Astrocyte of the spinal cord (primary cell): ENCODE measurements at regions not wholly inside any gene's neighbourhood (a gene's known extent, or its start where the extent isn't known, plus 50 kb on each side); places are given as distances from the start of the nearest gene placed in this dataset.

Source experiments
- DNase-seq: peaks from one replicate; pipeline ENCODE4 v3.0.0; 2011; ENCODE audit warnings: low read depth, low spot score
- H3K4me3 ChIP-seq: 2 replicates; pipeline ENCODE4 v1.5.1; 2011; ENCODE audit warnings: low read depth, mild to moderate bottlenecking, low read length, moderate library complexity
- CTCF ChIP-seq: IDR thresholded peaks from 2 replicates; pipeline ENCODE4 v1.5.1; 2012; ENCODE audit warnings: low read depth, mild to moderate bottlenecking, low read length, inconsistent platforms
- in situ Hi-C: cut with HindIII; loops from 2 replicates; pipeline ENCODE4 v1.10.0; 2017; ENCODE audit warnings: low sequenced_read_pairs

- no peak for TF ChIP-seq CTCF
- in situ Hi-C loops: no loop called here
- no peak overlapping the region for H3K4me3 ChIP-seq
- no peak for DNase-seq
Observed at GRCh38 chr16:50946098-50946497, 204.2 kb downstream of the CYLD start.

- DNase-seq: no peak
- no peak overlapping the region for H3K4me3 ChIP-seq
- in situ Hi-C loops: no loop called here
- no peak for TF ChIP-seq CTCF
Observed at GRCh38 chr16:50945171-50945570, 203.3 kb downstream of the CYLD start.

GRCh38 chr16:50944436-50944835 lies 202.6 kb downstream of the CYLD start:
- in situ Hi-C loops: no loop called here
- no peak for DNase-seq
- H3K4me3 ChIP-seq: no peak overlapping the region
- TF ChIP-seq CTCF: no peak

GRCh38 chr16:50944033-50944432 lies 202.1 kb downstream of the CYLD start:
- H3K4me3 ChIP-seq: no peak overlapping the region
- TF ChIP-seq CTCF: no peak
- DNase-seq: no peak
- in situ Hi-C loops: no loop called here

- in situ Hi-C loops: no loop called here
- DNase-seq: no peak
- TF ChIP-seq CTCF: no peak
- no peak overlapping the region for H3K4me3 ChIP-seq
Observed at GRCh38 chr16:50942143-50942542, 200.3 kb downstream of the CYLD start.

- in situ Hi-C loops: no loop called here
- no peak for DNase-seq
- TF ChIP-seq CTCF: no peak
- no peak overlapping the region for H3K4me3 ChIP-seq
Observed at GRCh38 chr16:50941681-50942080, 199.8 kb downstream of the CYLD start.

- no peak for TF ChIP-seq CTCF
- H3K4me3 ChIP-seq: no peak overlapping the region
- DNase-seq: no peak
- in situ Hi-C loops: no loop called here
Observed at GRCh38 chr16:50940275-50940854, 198.5 kb downstream of the CYLD start.
